ENCODE measurements at regions not wholly inside any gene's neighbourhood (a gene's known extent, or its start where the extent isn't known, plus 50 kb on each side); places are given as distances from the start of the nearest gene placed in this dataset.
A peak's percentile ranks its signal among the peaks of the same experiment; 100 is the strongest.

GRCh38 chr12:95390192-95390591 is 83.8 kb upstream of the METAP2 start:
- no peak for TF ChIP-seq POLR2A (IDR thresholded peaks at IDR 0.05)
- TF ChIP-seq, protein P1, sequence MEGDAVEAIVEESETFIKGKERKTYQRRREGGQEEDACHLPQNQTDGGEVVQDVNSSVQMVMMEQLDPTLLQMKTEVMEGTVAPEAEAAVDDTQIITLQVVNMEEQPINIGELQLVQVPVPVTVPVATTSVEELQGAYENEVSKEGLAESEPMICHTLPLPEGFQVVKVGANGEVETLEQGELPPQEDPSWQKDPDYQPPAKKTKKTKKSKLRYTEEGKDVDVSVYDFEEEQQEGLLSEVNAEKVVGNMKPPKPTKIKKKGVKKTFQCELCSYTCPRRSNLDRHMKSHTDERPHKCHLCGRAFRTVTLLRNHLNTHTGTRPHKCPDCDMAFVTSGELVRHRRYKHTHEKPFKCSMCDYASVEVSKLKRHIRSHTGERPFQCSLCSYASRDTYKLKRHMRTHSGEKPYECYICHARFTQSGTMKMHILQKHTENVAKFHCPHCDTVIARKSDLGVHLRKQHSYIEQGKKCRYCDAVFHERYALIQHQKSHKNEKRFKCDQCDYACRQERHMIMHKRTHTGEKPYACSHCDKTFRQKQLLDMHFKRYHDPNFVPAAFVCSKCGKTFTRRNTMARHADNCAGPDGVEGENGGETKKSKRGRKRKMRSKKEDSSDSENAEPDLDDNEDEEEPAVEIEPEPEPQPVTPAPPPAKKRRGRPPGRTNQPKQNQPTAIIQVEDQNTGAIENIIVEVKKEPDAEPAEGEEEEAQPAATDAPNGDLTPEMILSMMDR (IDR thresholded peaks at IDR 0.05) = no peak
- TF ChIP-seq EP300 (IDR thresholded peaks at IDR 0.05; ENCODE audit: low read depth) = no peak
- TF ChIP-seq POLR2AphosphoS5 (IDR thresholded peaks at IDR 0.05) = no peak
- no peak overlapping the region for H3K27ac ChIP-seq
- WGBS, 2 donors (ENCODE audit: low coverage in 1 of 2) = 64% methylated on average over 1 of the region's 1 CpG; no CpG with 5 or more reads in 1 of the 2 donors
- intact Hi-C loops (cut with DNase I; ENCODE audit: low total_unique reads) = no loop called here
- H3K36me3 ChIP-seq = no peaks in the 10 kb centered on the region
- peaks cover 0 to under 1% (median 0%) of the 10 kb centered on the region in 4 donors for H3K4me1 ChIP-seq
- H3K9me3 ChIP-seq = peaks cover 0 to 7% of the 10 kb centered on the region in 2 donors
- DNase-seq = no peak
- no peaks in the 10 kb centered on the region for H3K27me3 ChIP-seq
- no peak overlapping the region for H3K4me3 ChIP-seq
- in situ Hi-C loops (cut with MboI; ENCODE audit: low pct_ligation_motif_present in 1 of 4, low pct_unique_long_range_greater_than_20kb in 1 of 4, low sequenced_read_pairs in 3 of 4) = no loop called here

DNA sequence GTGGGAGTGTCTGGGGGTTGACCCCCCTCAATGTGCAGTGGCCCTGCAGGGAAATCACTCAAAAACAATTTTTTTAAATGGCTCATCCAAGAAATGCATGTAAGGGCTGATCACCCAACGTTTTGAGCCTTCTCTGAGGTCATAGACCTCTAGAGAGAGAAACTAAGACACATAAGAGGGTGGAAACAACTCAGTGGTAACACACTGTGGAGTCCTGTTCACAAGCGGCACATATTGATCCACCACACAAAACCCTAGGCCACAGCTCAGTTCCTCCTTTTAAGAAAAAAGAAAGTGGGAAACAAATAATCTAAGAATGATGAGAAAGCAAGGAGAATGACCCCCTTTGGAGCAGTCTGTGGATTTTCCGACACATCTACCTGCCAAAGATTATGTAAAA is 83.0 kb upstream of the METAP2 start:
- intact Hi-C loops (cut with DNase I; ENCODE audit: low total_unique reads) (no loop called here), in situ Hi-C loops (cut with MboI; ENCODE audit: low pct_ligation_motif_present in 1 of 4, low pct_unique_long_range_greater_than_20kb in 1 of 4, low sequenced_read_pairs in 3 of 4) (no loop called here)
- Histone ChIP-seq H3K4me3 (no peak overlapping the region), H3K9me3 (peaks cover 0 to 7% of the 10 kb centered on the region in 2 donors), H3K27ac (no peak overlapping the region), H3K36me3 (no peaks in the 10 kb centered on the region), H3K4me1 (no peaks in the 10 kb centered on the region), H3K27me3 (no peaks in the 10 kb centered on the region)
- no peak for TF ChIP-seq POLR2A (IDR thresholded peaks at IDR 0.05)
- TF ChIP-seq EP300 (IDR thresholded peaks at IDR 0.05; ENCODE audit: low read depth) = no peak
- TF ChIP-seq POLR2AphosphoS5 (IDR thresholded peaks at IDR 0.05) = no peak
- TF ChIP-seq, protein P1 (IDR thresholded peaks at IDR 0.05) = no peak
- 73 to 82% methylated on average over 3 of the region's 3 CpGs for WGBS, 2 donors (ENCODE audit: low coverage in 1 of 2)
- no peak for DNase-seq

GRCh38 chr12:95393191-95393790 is 80.7 kb upstream of the METAP2 start:
- no peak for DNase-seq
- H3K27me3 ChIP-seq = no peaks in the 10 kb centered on the region
- intact Hi-C loops (cut with DNase I; ENCODE audit: low total_unique reads) (no loop called here), in situ Hi-C loops (cut with MboI; ENCODE audit: low pct_ligation_motif_present in 1 of 4, low pct_unique_long_range_greater_than_20kb in 1 of 4, low sequenced_read_pairs in 3 of 4) (no loop called here)
- TF ChIP-seq EP300 (IDR thresholded peaks at IDR 0.05; ENCODE audit: low read depth) (no peak), POLR2AphosphoS5 (IDR thresholded peaks at IDR 0.05) (no peak), POLR2A (IDR thresholded peaks at IDR 0.05) (no peak)
- TF ChIP-seq, protein P1 (IDR thresholded peaks at IDR 0.05) = no peak
- H3K4me3 ChIP-seq = no peak overlapping the region
- WGBS, 2 donors (ENCODE audit: low coverage in 1 of 2) = 83 to 86% methylated on average over 3 of the region's 3 CpGs
- no peaks in the 10 kb centered on the region for H3K4me1 ChIP-seq
- peaks cover 0 to 7% of the 10 kb centered on the region in 2 donors for H3K9me3 ChIP-seq
- no peaks in the 10 kb centered on the region for H3K36me3 ChIP-seq
- H3K27ac ChIP-seq = no peak overlapping the region

DNA sequence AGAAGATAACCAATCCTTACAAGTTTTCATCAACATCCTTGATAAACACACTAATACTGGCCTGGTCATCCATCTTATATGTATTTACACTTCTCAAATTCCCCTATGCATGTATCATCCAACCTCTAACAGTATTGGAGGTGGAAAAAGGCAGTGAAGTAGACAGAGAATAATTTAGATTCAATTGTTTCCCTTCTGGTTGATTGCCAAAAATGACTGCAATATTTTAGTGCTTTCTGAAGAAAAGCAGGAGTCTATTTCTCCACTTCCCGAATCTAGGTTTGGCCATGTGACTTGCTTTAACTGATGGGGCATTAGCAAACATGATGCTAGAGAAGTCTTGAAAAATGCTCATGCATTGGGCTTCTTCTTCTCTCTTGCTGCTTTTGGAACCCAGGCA is 78.3 kb upstream of the METAP2 start:
- WGBS, 2 donors (ENCODE audit: low coverage in 1 of 2) = 58 to 80% methylated on average over 1 of the region's 1 CpG

More for the DNA sequence above, 78.3 kb upstream of the METAP2 start:
- Histone ChIP-seq H3K9me3 (peaks cover 0 to 7% of the 10 kb centered on the region in 2 donors), H3K36me3 (no peaks in the 10 kb centered on the region), H3K27me3 (no peaks in the 10 kb centered on the region), H3K27ac (peak overlapping the region in 1 of 4 donors; percentile 54), H3K4me1 (no peaks in the 10 kb centered on the region), H3K4me3 (no peak overlapping the region)
- in situ Hi-C loops (cut with MboI; ENCODE audit: low pct_ligation_motif_present in 1 of 4, low pct_unique_long_range_greater_than_20kb in 1 of 4, low sequenced_read_pairs in 3 of 4) (no loop called here), intact Hi-C loops (cut with DNase I; ENCODE audit: low total_unique reads) (loop anchor here (5.0 kb wide), 1 partner anchor 77 kb away; the partner anchor contains the start of gene METAP2)
- DNase-seq = no peak
- TF ChIP-seq, protein P1 (IDR thresholded peaks at IDR 0.05) = no peak
- TF ChIP-seq POLR2AphosphoS5 (IDR thresholded peaks at IDR 0.05) (no peak), EP300 (IDR thresholded peaks at IDR 0.05; ENCODE audit: low read depth) (no peak), POLR2A (IDR thresholded peaks at IDR 0.05) (no peak)

All from transverse colon (tissue), 4 donors.